ENCODE measurements at regions not wholly inside any gene's neighbourhood (a gene's known extent, or its start where the extent isn't known, plus 50 kb on each side); places are given as distances from the start of the nearest gene placed in this dataset.

DNA sequence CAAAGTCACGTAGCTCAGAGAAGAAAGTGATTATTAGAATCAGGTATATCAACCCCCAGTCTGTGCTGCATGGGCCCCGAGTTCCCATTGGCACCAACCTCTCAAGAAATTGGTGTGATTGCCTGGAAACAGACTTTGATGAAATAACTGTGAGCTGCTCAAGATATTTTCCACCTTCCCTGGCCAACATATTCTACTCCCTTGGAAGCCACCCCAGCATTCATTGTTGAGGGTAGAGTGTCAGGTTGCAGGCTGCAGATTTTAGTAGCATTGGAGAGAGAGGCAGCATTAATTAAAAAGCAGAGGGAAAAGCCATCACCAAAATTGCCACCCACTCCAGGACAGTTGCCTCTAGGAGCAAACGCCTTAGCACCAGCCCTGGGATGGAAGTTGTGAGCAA, 154.2 kb upstream of the TNPO1 start:
- DNase-seq (ENCODE audit: low spot score in 2 of 2): no peak
- WGBS, 2 donors: 63 to 71% methylated on average over 3 of the region's 3 CpGs
- intact Hi-C loops (cut with DNase I; ENCODE audit: low total_unique reads): no loop called here
- no peak for TF ChIP-seq POLR2A (IDR thresholded peaks at IDR 0.05)
- TF ChIP-seq, protein P1, sequence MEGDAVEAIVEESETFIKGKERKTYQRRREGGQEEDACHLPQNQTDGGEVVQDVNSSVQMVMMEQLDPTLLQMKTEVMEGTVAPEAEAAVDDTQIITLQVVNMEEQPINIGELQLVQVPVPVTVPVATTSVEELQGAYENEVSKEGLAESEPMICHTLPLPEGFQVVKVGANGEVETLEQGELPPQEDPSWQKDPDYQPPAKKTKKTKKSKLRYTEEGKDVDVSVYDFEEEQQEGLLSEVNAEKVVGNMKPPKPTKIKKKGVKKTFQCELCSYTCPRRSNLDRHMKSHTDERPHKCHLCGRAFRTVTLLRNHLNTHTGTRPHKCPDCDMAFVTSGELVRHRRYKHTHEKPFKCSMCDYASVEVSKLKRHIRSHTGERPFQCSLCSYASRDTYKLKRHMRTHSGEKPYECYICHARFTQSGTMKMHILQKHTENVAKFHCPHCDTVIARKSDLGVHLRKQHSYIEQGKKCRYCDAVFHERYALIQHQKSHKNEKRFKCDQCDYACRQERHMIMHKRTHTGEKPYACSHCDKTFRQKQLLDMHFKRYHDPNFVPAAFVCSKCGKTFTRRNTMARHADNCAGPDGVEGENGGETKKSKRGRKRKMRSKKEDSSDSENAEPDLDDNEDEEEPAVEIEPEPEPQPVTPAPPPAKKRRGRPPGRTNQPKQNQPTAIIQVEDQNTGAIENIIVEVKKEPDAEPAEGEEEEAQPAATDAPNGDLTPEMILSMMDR (IDR thresholded peaks at IDR 0.05): no peak
- H3K4me3 ChIP-seq (ENCODE audit: low read depth, poor library complexity, severe bottlenecking): no peak overlapping the region

DNA sequence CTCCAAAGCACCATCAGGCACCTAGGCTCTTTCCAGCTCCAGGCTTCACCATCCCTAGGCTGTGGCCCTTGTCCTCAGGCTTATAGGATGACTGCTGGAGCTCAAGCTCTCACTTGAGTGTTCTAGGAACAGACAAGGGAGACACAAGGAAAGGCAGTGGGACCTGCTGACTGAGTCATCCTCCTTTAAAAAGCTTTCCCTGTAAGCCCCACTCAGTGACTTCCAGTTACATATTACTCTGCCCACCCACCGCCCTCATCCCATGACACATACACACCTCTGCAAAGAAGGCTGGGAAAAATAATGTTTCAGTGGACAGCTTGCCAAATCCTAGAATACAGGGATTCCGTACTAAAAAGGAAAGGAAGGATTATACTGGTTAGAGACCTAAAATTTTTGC, 154.2 kb upstream of the ZNF366 start:
- intact Hi-C loops (cut with DNase I; ENCODE audit: low total_unique reads): no loop called here
- DNase-seq (ENCODE audit: low spot score in 2 of 2): no peak
- WGBS, 2 donors: 70 to 84% methylated on average over 2 of the region's 2 CpGs
- H3K4me3 ChIP-seq (ENCODE audit: low read depth, poor library complexity, severe bottlenecking): no peak overlapping the region
- TF ChIP-seq POLR2A (IDR thresholded peaks at IDR 0.05): no peak
- TF ChIP-seq, protein P1 (IDR thresholded peaks at IDR 0.05): no peak

DNA sequence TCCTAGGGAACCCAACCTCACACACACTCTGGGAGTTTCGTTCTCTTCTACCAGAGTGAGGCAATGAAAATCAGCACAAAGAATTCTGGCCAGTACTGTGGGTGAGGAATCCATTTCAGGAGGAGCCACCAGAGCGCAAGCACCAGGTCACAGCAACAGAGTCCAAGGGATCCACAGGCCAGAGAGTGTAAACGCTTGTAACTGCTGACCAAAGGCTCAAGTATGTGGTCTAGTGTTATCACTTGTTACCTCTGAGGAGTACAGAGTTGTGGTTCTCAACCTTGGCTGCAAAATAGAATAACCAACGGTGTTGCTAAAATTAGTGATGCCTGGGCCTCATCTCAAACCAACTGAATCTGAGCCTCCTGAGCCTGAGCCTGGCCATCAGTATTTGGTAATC, 152.5 kb upstream of the ZNF366 start:
- H3K4me3 ChIP-seq (ENCODE audit: low read depth, poor library complexity, severe bottlenecking): no peak overlapping the region
- no peak for TF ChIP-seq POLR2A (IDR thresholded peaks at IDR 0.05)
- TF ChIP-seq, protein P1 (IDR thresholded peaks at IDR 0.05): no peak

DNA sequence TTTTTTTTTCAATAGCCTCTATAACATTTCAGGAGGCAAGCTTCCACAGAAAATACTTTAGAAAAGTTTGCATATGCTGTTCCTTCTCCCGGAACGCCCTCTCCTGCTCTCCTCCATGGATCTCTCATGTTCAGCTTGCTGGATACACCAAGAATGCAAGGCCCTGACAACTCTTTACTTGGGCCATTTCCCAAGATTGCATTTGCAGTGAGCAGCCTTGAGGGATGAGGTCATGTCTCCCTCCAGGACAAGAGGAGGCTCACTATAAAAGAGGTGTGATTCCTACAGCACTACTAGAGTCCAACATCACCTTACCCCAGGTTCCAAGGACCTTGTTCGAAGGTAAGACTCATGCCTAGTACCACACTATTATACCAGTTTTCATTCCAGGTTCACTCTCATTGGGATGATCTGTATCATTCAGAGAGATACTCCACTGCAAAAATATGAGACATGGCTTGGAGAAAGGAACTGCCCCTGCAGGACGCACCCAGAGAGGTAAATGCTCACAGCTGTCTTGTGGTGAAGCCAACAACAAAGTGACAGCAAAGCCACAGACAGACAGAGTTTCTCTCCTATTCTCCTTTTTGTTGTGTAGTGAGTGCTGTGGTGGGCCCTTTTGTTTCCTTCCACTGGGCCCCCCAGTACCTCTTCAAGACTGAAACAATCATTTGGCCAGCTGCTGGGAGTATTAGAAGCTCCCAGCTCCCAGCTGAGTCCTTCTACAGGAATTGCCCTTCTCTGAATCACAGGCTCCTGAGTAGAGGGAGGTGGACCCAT, 151.7 kb upstream of the ZNF366 start:
- no peak for DNase-seq (ENCODE audit: low spot score in 2 of 2)
- intact Hi-C loops (cut with DNase I; ENCODE audit: low total_unique reads): no loop called here
- TF ChIP-seq, protein P1 (IDR thresholded peaks at IDR 0.05): no peak
- TF ChIP-seq POLR2A (IDR thresholded peaks at IDR 0.05): no peak
- H3K4me3 ChIP-seq (ENCODE audit: low read depth, poor library complexity, severe bottlenecking): no peak overlapping the region
- 91 to 96% methylated on average over 4 of the region's 4 CpGs for WGBS, 2 donors

More for the DNA sequence above, 152.5 kb upstream of the ZNF366 start:
- 93 to 97% methylated on average over 4 of the region's 4 CpGs for WGBS, 2 donors
- no peak for DNase-seq (ENCODE audit: low spot score in 2 of 2)
- intact Hi-C loops (cut with DNase I; ENCODE audit: low total_unique reads): no loop called here

DNA sequence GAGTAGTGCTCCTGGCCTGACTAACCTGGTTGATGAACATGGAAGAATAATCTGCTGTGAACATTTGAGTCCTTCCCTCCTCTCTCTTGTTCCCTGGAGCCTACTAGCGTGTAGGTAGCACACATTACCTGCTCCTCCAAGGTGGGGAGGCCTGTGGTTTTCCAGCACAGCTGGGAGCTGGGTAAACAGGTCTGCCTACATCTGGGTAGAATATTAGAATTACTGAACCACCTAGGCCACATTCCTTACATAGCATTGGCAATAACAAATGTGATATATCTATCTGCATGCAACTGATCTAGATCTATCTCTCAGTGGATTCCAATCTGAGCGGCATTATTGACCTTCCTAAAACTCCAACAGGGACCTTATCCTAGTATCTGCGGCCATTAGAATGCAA, 151.0 kb upstream of the ZNF366 start:
- intact Hi-C loops (cut with DNase I; ENCODE audit: low total_unique reads): no loop called here
- DNase-seq (ENCODE audit: low spot score in 2 of 2): no peak
- no peak overlapping the region for H3K4me3 ChIP-seq (ENCODE audit: low read depth, poor library complexity, severe bottlenecking)
- 83 to 89% methylated on average over 3 of the region's 3 CpGs for WGBS, 2 donors
- TF ChIP-seq, protein P1 (IDR thresholded peaks at IDR 0.05): no peak
- TF ChIP-seq POLR2A (IDR thresholded peaks at IDR 0.05): no peak

All from lower leg skin (tissue), 4 donors.